ENCODE measurements at regions not wholly inside any gene's neighbourhood (a gene's known extent, or its start where the extent isn't known, plus 50 kb on each side); places are given as distances from the start of the nearest gene placed in this dataset.

GRCh38 chr10:125513429-125514182 lies 169.4 kb downstream of the TEX36 start:
- no peak for DNase-seq

DNA sequence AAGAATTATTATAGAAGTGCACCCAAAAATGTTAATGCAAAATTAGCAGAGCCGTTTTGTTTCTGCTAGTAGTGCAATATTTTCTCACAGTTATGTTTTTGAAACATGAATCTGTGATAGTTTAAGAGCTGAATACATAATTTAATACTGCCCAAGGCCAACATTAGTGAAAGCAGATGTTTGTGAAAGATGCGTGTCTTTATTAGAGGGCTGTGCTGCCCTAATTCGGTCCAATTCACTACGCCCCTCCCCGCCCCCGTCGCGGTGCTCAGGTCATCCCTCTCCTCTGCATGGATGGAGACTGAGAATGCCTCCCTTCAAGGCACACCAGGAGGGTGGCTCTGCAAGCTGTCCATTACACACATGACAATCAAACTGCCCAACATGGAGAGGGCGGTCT lies 172.0 kb downstream of the TEX36 start:
- no peak for DNase-seq

GRCh38 chr10:125505648-125506047 lies 177.3 kb downstream of the TEX36 start:
- DNase-seq: no peak

DNA sequence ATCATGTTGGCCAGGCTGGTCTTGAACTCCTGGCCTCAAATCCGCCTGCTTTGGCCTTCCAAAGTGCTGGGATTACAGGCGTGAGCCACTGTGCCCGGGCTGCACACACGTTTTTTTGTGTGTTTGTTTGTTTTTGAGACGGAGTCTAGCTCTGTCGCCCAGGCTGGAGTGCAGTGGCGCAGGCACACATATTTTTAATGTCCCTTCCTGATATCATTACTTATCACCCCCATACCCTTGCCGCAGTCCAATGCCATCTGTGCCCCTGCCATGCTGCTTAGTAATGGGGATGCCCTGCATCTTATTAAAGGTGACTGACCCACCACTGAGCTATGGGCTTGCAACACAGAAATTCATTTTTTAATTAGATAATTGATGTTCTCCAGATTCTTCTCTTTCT lies 180.7 kb downstream of the TEX36 start:
- no peak for DNase-seq

DNA sequence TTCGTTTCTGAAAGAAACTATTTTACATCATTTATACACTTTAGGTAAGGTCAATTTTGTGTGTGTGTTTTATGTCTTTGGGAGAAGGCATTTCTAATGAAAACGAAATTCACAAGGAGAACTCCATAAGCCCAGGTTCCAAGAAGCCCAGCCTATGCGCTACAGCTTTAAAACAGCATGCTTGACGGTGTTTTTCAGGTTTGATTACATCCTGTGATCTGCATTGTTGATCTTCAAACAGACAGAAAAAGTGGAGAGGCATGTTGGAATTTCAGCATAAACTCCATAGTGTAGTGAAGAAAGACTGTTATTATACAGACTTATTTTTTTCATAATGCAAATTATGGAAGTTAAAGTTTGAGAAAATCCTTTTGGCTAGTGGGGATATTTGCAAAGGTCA lies 187.6 kb downstream of the TEX36 start:
- DNase-seq: no peak

- no peak for DNase-seq
Measured at GRCh38 chr10:125494651-125495239, 188.2 kb downstream of the TEX36 start.

DNA sequence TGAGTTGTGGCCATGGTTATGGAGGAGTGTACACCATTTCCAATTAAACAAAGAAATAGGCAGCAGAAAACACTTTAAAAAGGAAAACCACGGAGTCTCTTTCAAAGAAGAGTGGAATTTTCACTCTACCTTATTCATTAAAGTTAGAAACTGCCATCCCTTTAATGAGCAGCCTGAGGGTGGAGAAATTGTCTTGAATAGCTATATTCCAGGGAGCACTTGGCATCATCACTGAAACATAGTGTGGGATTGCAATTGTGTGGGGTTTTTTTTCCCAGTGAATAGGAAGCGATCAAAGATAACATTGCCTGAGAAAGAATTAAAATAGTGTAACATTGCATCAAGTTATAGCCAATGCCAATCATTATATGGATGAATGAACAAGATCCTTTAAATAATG lies 191.6 kb downstream of the TEX36 start:
- DNase-seq: no peak

DNA sequence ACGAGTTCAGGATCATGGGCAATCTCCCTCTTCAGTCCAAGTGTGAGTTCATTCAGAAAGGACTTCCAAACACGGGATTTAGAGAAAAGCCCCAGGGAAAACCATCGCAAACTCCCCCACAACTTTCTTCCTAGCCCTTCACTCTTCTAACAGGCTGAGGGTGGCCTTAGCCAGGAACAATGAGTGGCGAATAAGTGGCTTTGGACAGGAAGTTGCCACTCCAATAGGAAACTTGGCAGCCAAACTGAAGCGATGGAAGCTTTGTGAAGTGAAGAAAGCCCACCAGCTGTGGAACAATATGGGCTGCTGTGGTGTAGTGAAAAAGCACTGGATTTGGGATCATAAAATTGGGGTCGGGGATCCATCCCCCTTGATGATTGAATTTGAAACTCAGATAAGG lies 193.2 kb downstream of the TEX36 start:
- DNase-seq: no peak

GRCh38 chr10:125485665-125486064 lies 197.3 kb downstream of the TEX36 start:
- no peak for DNase-seq

GRCh38 chr10:125484035-125484732 lies 198.8 kb downstream of the TEX36 start:
- DNase-seq: no peak

- no peak for DNase-seq
Measured at GRCh38 chr10:125482637-125483036, 200.3 kb downstream of the TEX36 start.

DNA sequence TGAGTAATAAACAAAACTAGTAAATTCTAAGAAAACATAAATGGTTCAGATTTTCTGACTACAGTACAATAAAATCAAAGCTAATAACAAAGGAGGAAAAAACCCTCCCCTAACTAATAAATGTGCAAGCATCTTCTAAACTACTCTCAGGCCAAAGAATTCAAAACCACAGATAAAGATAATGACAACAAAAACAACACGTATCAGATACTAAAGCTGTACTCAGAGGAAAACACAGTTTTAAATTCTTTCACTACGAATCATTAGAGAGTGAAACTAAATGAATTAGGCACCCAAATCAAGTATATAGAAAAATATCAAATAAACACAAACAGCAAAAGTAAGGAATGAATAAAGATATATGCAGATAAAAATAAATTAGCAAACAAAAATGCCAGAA lies 200.9 kb downstream of the TEX36 start:
- no peak for DNase-seq

GRCh38 chr10:125479059-125479458 lies 203.9 kb downstream of the TEX36 start:
- DNase-seq: no peak

- no peak for DNase-seq
Measured at GRCh38 chr10:125475815-125476214, 207.1 kb downstream of the TEX36 start.

GRCh38 chr10:125473143-125473793 lies 209.7 kb downstream of the TEX36 start:
- no peak for DNase-seq

- DNase-seq: no peak
Measured at GRCh38 chr10:125472010-125472607, 210.9 kb downstream of the TEX36 start.

DNA sequence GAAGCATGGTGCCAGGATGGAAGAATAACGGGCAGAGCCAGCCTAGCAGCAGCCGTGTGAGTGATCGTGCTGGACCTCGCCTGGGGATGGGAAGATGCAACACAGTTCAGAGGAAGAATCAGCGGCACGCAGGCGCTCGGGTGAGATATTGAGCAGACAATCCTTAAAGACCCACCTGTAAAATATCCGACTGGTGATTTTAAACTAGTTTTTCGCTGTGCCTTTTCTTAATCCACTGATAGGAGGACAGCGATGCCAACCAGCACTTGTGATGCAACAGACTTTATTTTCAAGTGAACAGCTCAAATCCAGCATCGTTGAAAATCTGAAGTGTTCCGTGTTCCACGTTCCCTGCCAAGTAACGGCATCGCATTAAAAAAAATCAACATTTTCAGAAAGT lies 214.7 kb downstream of the TEX36 start:
- DNase-seq: no peak

DNA sequence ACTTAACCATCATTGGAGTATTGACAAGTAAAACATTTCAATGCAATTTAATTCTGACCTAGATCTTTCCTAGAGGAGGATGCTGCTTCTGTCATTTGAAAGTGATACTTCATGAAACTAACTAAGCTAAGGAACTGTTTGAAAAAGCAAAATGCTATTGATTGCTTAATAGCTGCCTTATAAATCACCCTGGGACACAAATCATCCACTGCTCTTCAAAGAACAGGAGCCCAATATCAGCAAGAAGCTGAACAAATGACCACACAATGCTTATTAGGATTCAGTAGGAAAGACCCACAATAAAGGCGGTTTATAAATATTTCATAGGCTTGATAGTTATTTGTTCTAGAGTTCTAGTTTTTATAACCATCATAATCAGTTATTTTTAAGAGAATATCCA lies 216.3 kb downstream of the TEX36 start:
- DNase-seq: no peak

DNA sequence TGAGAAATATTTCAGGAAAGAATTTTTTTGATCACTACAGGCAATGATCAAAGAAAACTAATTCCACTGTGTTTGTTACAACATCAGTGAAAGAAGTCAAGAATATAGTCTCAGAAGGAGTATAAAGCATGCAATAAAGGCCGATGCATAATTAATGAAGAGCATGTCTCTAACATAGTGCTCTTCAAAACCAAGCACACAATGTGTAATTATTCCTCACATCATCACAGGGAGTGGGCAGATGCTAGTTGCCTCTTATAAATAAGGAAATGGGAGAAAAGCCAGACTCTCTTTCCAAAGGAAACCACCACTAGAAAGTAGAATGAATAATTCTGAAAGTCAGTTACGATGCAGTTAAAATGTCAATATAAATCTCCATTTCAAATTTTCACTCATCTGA lies 220.1 kb downstream of the TEX36 start:
- no peak for DNase-seq

DNA sequence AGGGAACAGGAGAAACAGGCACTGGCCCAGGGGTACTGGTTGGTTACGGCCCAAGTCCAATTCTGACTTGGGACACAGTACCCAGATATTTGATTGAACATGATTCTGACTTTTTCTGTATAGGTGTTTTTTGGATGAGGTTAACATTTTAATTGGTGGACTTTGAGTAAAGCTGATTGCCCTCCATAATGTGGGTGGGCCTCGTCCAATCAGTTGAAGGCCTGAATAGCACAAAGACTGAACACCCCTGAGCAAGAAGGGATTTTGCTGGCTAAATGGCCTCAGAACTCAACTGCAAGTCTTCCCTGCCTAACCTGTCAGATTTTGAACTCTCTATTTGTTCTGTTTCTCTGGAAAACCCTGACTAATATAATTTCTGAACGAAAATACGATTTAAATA lies 222.6 kb downstream of the TEX36 start:
- DNase-seq: no peak

- no peak for DNase-seq
Measured at GRCh38 chr10:125457406-125457805, 225.6 kb downstream of the TEX36 start.

DNA sequence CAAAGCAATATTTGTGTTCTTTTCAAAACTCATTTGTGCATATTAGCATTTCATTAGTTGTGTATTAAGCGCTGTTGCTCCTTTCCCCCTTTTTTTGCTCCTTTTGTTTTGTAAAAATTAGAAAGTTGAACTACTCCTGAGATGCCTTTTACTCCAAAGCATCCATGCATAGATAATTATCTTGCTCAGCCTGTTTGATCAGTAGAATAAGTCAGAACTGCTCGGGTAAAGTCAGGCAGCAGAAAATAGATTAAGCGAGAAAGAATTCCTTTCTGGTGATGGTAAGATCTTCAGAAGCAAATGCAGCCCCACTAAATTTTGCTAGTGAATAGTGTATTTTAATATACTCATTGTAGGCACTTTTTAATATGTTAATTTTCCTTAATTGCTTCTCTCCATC lies 227.1 kb downstream of the TEX36 start:
- DNase-seq: no peak

GRCh38 chr10:125455431-125455830 lies 227.5 kb downstream of the TEX36 start:
- DNase-seq: no peak
